MM.1S (cell line): ENCODE measurements at regions not wholly inside any gene's neighbourhood (a gene's known extent, or its start where the extent isn't known, plus 50 kb on each side); places are given as distances from the start of the nearest gene placed in this dataset.

ENCODE experiments used
- DNase-seq: peaks from one replicate; pipeline ENCODE4 v3.0.0-alpha.2; 2015
- H2AFZ ChIP-seq: fragments of 300-600 bp; sonication (generic); 2 replicates; pipeline ENCODE4 v1.6.0; 2016; ENCODE audit warnings: antibody characterized with exemption, low read length
- H3F3A ChIP-seq: fragments of 300-600 bp; sonication (generic); 2 replicates; pipeline ENCODE4 v1.6.1; 2016; ENCODE audit warnings: mild to moderate bottlenecking, antibody characterized with exemption, low read length, moderate library complexity, mixed read lengths; ENCODE audit not compliant: insufficient read depth
- H3K27ac ChIP-seq: fragments of 300-600 bp; sonication (generic); 2 replicates; pipeline ENCODE4 v1.5.1; 2016; ENCODE audit warnings: mild to moderate bottlenecking, low read length
- H3K27me3 ChIP-seq: fragments of 300-600 bp; sonication (generic); replicated peaks from 2 replicates; pipeline ENCODE4 v1.6.0; 2016; ENCODE audit warnings: low read length; ENCODE audit not compliant: insufficient read depth
- H3K36me3 ChIP-seq: fragments of 300-600 bp; sonication (generic); replicated peaks from 2 replicates; pipeline ENCODE4 v1.6.1; 2016; ENCODE audit warnings: mild to moderate bottlenecking, low read length, mixed read lengths; ENCODE audit not compliant: insufficient read depth
- H3K4me1 ChIP-seq: fragments of 300-600 bp; sonication (generic); 2 replicates; pipeline ENCODE4 v1.6.1; 2016; ENCODE audit warnings: low read length, mixed read lengths
- H3K4me2 ChIP-seq: fragments of 300-600 bp; sonication (generic); 2 replicates; pipeline ENCODE4 v1.6.0; 2016; ENCODE audit warnings: low read depth, low read length
- H3K4me3 ChIP-seq: fragments of 300-600 bp; sonication (generic); 2 replicates; pipeline ENCODE4 v1.5.1; 2016; ENCODE audit warnings: low read length, mixed read lengths
- H3K79me2 ChIP-seq: fragments of 300-600 bp; sonication (generic); 2 replicates; pipeline ENCODE4 v1.6.1; 2016; ENCODE audit warnings: mixed run types, low read length, mixed read lengths
- H3K9ac ChIP-seq: fragments of 300-600 bp; sonication (generic); 2 replicates; pipeline ENCODE4 v1.6.1; 2016; ENCODE audit warnings: low read length, mixed read lengths
- H3K9me2 ChIP-seq: fragments of 300-600 bp; sonication (generic); replicated peaks from 2 replicates; pipeline ENCODE4 v1.6.1; 2016; ENCODE audit warnings: mild to moderate bottlenecking, low read length, mixed read lengths; ENCODE audit not compliant: insufficient read depth
- H3K9me3 ChIP-seq: fragments of 300-600 bp; sonication (generic); replicated peaks from 2 replicates; pipeline ENCODE4 v1.6.1; 2016; ENCODE audit warnings: mild to moderate bottlenecking, low read length, mixed read lengths; ENCODE audit not compliant: insufficient read depth
- H4K20me1 ChIP-seq: fragments of 300-600 bp; sonication (generic); 2 replicates; pipeline ENCODE4 v1.6.1; 2016; ENCODE audit warnings: mild to moderate bottlenecking, low read length, moderate library complexity, mixed read lengths; ENCODE audit not compliant: insufficient read depth
- EZH2 ChIP-seq: fragments of 300-600 bp; sonication (generic); optimal IDR thresholded peaks from 2 replicates; pipeline ENCODE3; 2017; ENCODE audit warnings: low read depth, mild to moderate bottlenecking, antibody characterized with exemption, low read length, mixed read lengths
- EZH2phosphoT487 ChIP-seq: fragments of 300-600 bp; sonication (generic); IDR thresholded peaks from 2 replicates; pipeline ENCODE4 v1.6.1; 2018; ENCODE audit warnings: antibody characterized with exemption, low read length
- TF ChIP-seq, protein P1 (sequence below): fragments of 300-600 bp; sonication (generic); IDR thresholded peaks from 2 replicates; pipeline ENCODE4 v1.5.1; 2016; ENCODE audit warnings: antibody characterized with exemption, low read length, mixed read lengths

DNA sequence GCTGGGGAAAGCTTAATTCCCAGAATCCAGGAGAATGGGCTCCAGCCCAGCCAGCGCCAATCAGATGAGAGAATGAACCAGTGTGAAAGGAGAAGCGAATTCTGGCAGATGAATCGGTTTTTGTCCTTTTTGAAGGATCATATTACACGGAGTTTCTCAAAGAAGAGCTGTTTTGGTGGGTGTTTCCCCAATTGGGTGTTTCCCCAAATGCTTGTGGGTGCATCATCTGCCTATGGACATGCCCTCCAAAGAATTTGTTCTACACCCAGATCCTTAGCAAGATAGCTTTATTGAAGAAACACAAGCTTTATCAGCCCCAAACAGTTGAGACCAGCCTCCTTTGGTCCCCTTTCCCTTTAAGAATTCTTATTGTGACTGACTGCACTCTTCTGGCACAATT is 186.5 kb upstream of the GPR26 start:
- no peaks in the 10 kb centered on the region for H3K9me2 ChIP-seq
- H3K9ac ChIP-seq, result no peak overlapping the region
- H3K4me3 ChIP-seq, result no peak overlapping the region
- H2AFZ ChIP-seq, result no peak overlapping the region
- no peaks in the 10 kb centered on the region for H3F3A ChIP-seq
- no peaks in the 10 kb centered on the region for H4K20me1 ChIP-seq
- H3K27ac ChIP-seq, result no peak overlapping the region
- H3K4me1 ChIP-seq, result 0 out of 2 replicates have a peak, but pooled peaks cover 5% of the 10 kb centered on the region
- no peak overlapping the region for H3K4me2 ChIP-seq
- TF ChIP-seq EZH2phosphoT487 (no peak), EZH2 (no peak)
- TF ChIP-seq, protein P1, sequence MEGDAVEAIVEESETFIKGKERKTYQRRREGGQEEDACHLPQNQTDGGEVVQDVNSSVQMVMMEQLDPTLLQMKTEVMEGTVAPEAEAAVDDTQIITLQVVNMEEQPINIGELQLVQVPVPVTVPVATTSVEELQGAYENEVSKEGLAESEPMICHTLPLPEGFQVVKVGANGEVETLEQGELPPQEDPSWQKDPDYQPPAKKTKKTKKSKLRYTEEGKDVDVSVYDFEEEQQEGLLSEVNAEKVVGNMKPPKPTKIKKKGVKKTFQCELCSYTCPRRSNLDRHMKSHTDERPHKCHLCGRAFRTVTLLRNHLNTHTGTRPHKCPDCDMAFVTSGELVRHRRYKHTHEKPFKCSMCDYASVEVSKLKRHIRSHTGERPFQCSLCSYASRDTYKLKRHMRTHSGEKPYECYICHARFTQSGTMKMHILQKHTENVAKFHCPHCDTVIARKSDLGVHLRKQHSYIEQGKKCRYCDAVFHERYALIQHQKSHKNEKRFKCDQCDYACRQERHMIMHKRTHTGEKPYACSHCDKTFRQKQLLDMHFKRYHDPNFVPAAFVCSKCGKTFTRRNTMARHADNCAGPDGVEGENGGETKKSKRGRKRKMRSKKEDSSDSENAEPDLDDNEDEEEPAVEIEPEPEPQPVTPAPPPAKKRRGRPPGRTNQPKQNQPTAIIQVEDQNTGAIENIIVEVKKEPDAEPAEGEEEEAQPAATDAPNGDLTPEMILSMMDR, result no peak
- no peaks in the 10 kb centered on the region for H3K27me3 ChIP-seq
- no peaks in the 10 kb centered on the region for H3K36me3 ChIP-seq
- H3K9me3 ChIP-seq, result no peaks in the 10 kb centered on the region
- DNase-seq, result no peak
- H3K79me2 ChIP-seq, result no peaks in the 10 kb centered on the region

DNA sequence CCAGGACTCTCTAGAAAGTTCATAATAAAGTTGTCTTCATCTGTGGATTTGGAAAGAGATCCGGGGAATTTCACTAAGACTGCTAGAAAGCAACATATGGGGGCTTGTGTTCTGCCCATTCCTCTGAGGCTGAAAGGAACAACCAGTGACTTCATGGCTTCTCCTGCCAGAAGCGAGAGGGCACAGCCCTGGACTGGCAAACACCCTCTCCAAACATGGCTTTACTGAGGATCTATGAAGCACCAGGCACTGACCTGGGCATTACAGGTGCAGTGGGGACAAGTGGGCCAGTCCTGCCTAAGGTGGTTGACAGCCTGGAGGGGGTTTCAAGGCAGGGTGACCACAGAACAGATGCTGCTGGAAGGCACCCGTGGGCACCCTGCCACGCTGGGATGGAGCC is 185.8 kb upstream of the GPR26 start:
- Histone ChIP-seq H3F3A (no peaks in the 10 kb centered on the region), H3K9me3 (no peaks in the 10 kb centered on the region), H3K4me1 (0 out of 2 replicates have a peak, but pooled peaks cover 5% of the 10 kb centered on the region), H3K4me2 (no peak overlapping the region), H3K4me3 (no peak overlapping the region), H3K27me3 (no peaks in the 10 kb centered on the region), H3K9me2 (no peaks in the 10 kb centered on the region), H4K20me1 (no peaks in the 10 kb centered on the region), H3K9ac (no peak overlapping the region), H3K36me3 (no peaks in the 10 kb centered on the region), H2AFZ (no peak overlapping the region), H3K79me2 (no peaks in the 10 kb centered on the region), H3K27ac (no peak overlapping the region)
- DNase-seq, result no peak
- TF ChIP-seq, protein P1, result no peak
- no peak for TF ChIP-seq EZH2
- TF ChIP-seq EZH2phosphoT487, result no peak

DNA sequence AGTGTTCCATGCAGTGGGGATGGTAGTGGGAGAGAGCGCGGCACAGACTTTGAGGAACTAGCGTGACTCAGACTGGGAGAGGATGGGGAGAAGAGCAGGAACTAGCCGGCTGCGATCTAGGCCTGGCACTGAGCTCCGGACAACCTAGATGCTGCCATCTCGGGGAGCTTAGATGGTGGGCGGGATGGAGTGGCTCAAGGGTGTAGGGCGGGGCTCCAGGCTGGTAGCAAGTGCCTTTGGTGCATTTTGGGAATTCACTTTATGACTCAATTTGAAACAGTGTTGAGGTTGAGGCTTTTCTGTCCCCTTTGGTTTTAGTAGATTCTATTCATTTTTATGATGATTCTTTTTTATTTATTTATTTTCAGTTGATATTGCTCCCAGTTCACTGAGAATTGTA is 185.3 kb upstream of the GPR26 start:
- Histone ChIP-seq H3K27ac (no peak overlapping the region), H2AFZ (no peak overlapping the region), H3K4me3 (no peak overlapping the region), H4K20me1 (no peaks in the 10 kb centered on the region), H3K4me2 (no peak overlapping the region), H3K9ac (no peak overlapping the region), H3K9me2 (no peaks in the 10 kb centered on the region), H3K27me3 (no peaks in the 10 kb centered on the region), H3K9me3 (no peaks in the 10 kb centered on the region), H3F3A (no peaks in the 10 kb centered on the region), H3K36me3 (no peaks in the 10 kb centered on the region), H3K79me2 (no peaks in the 10 kb centered on the region), H3K4me1 (0 out of 2 replicates have a peak, but pooled peaks cover 5% of the 10 kb centered on the region)
- TF ChIP-seq EZH2, result no peak
- no peak for TF ChIP-seq EZH2phosphoT487
- TF ChIP-seq, protein P1, result no peak
- no peak for DNase-seq
